ENCODE measurements at regions not wholly inside any gene's neighbourhood (a gene's known extent, or its start where the extent isn't known, plus 50 kb on each side); places are given as distances from the start of the nearest gene placed in this dataset.

- no peak overlapping the region for H2AFZ ChIP-seq (ENCODE audit: low read depth, low read length)
- no peaks in the 10 kb centered on the region for H3K79me2 ChIP-seq (ENCODE audit: control insufficient read depth, insufficient read depth, low read length)
- CTCF ChIA-PET: no interaction called here
- no peak overlapping the region for H3K4me3 ChIP-seq (replicated peaks in 1 of 3; ENCODE audit: insufficient read depth in 1 of 3, low read depth in 1 of 3, low read length in 3 of 3)
- H3K36me3 ChIP-seq (ENCODE audit: control insufficient read depth in 2 of 2, extremely low read depth in 1 of 2, insufficient read depth in 2 of 2, low read length in 2 of 2): no peaks in the 10 kb centered on the region
- BruUV-seq (replicated peaks): no TSS peak
- no peak overlapping the region for H3K27ac ChIP-seq (ENCODE audit: insufficient read depth, low read depth, low read length)
- no peak overlapping the region for H3K4me2 ChIP-seq (ENCODE audit: insufficient read depth, low read length)
- FAIRE-seq: no peak
- intact Hi-C loops (cut with micrococcal nuclease): no loop called here
- no peaks in the 10 kb centered on the region for H4K20me1 ChIP-seq (replicated peaks; ENCODE audit: control insufficient read depth, extremely low read depth, insufficient read depth, low read length)
- dilution Hi-C loops (cut with MboI; ENCODE audit: extremely low pct_ligation_motif_present, low sequenced_read_pairs): no loop called here
- TF ChIP-seq MYC (IDR thresholded peaks at IDR 0.05; ENCODE audit: low read depth, low read length): no peak
- no peak for TF ChIP-seq GATA2 (IDR thresholded peaks at IDR 0.05; ENCODE audit: insufficient read depth, insufficient read length, low read depth, low read length)
- TF ChIP-seq POLR2AphosphoS5 (IDR thresholded peaks at IDR 0.05; ENCODE audit: insufficient read depth, low read depth, low read length): no peak
- no peak for TF ChIP-seq CTCF (IDR thresholded peaks at IDR 0.05; ENCODE audit: extremely low read depth in 1 of 2, insufficient read depth in 1 of 2, low read depth in 1 of 2, low read length in 2 of 2)
- no peak for TF ChIP-seq MAX (IDR thresholded peaks at IDR 0.05; ENCODE audit: insufficient read depth, insufficient read length)
- no peaks in the 10 kb centered on the region for H3K9me3 ChIP-seq (replicated peaks; ENCODE audit: control insufficient read depth, insufficient read depth, low read length)
- no peaks in the 10 kb centered on the region for H3K27me3 ChIP-seq (ENCODE audit: control insufficient read depth in 2 of 2, insufficient read depth in 2 of 2, low read length in 2 of 2)
- POLR2A ChIA-PET: no interaction called here
- no peak for DNase-seq (ENCODE audit: low read depth, low spot score)
- H3K9ac ChIP-seq (replicated peaks; ENCODE audit: extremely low read depth, insufficient read depth, low read length): no peak overlapping the region
- H3K9me1 ChIP-seq (replicated peaks; ENCODE audit: control insufficient read depth, extremely low read depth, insufficient read depth, low read length): no peaks in the 10 kb centered on the region
- no peaks in the 10 kb centered on the region for H3K4me1 ChIP-seq (ENCODE audit: control insufficient read depth, extremely low read depth, insufficient read depth, low read length)
Observed at GRCh38 chr2:228652366-228652765, 470.9 kb upstream of the SPHKAP start.

GRCh38 chr2:228649876-228650275 is 468.4 kb upstream of the SPHKAP start:
- Histone ChIP-seq H3K36me3 (ENCODE audit: control insufficient read depth in 2 of 2, extremely low read depth in 1 of 2, insufficient read depth in 2 of 2, low read length in 2 of 2) (no peaks in the 10 kb centered on the region), H3K27me3 (ENCODE audit: control insufficient read depth in 2 of 2, insufficient read depth in 2 of 2, low read length in 2 of 2) (no peaks in the 10 kb centered on the region), H3K4me1 (ENCODE audit: control insufficient read depth, extremely low read depth, insufficient read depth, low read length) (no peaks in the 10 kb centered on the region), H3K9ac (replicated peaks; ENCODE audit: extremely low read depth, insufficient read depth, low read length) (no peak overlapping the region), H3K4me2 (ENCODE audit: insufficient read depth, low read length) (no peak overlapping the region), H3K4me3 (replicated peaks in 1 of 3; ENCODE audit: insufficient read depth in 1 of 3, low read depth in 1 of 3, low read length in 3 of 3) (no peak overlapping the region), H3K9me3 (replicated peaks; ENCODE audit: control insufficient read depth, insufficient read depth, low read length) (no peaks in the 10 kb centered on the region), H2AFZ (ENCODE audit: low read depth, low read length) (no peak overlapping the region), H3K79me2 (ENCODE audit: control insufficient read depth, insufficient read depth, low read length) (no peaks in the 10 kb centered on the region), H4K20me1 (replicated peaks; ENCODE audit: control insufficient read depth, extremely low read depth, insufficient read depth, low read length) (no peaks in the 10 kb centered on the region), H3K27ac (ENCODE audit: insufficient read depth, low read depth, low read length) (no peak overlapping the region), H3K9me1 (replicated peaks; ENCODE audit: control insufficient read depth, extremely low read depth, insufficient read depth, low read length) (no peaks in the 10 kb centered on the region)
- BruUV-seq (replicated peaks): no TSS peak
- intact Hi-C loops (cut with micrococcal nuclease) (no loop called here), dilution Hi-C loops (cut with MboI; ENCODE audit: extremely low pct_ligation_motif_present, low sequenced_read_pairs) (no loop called here)
- FAIRE-seq: no peak
- TF ChIP-seq CTCF (IDR thresholded peaks at IDR 0.05; ENCODE audit: extremely low read depth in 1 of 2, insufficient read depth in 1 of 2, low read depth in 1 of 2, low read length in 2 of 2) (no peak), POLR2AphosphoS5 (IDR thresholded peaks at IDR 0.05; ENCODE audit: insufficient read depth, low read depth, low read length) (no peak)
- POLR2A ChIA-PET: no interaction called here
- no peak for DNase-seq (ENCODE audit: low read depth, low spot score)
- CTCF ChIA-PET: no interaction called here

Data from endothelial cell of umbilical vein (primary cell).